Activated CD4-positive, alpha-beta T cell treated with anti-CD3 and anti-CD28 coated beads, Interleukin-2, Interleukin-6, amounts not matched to agents 100 ng/mL and 50 ng/mL, durations not matched to agents 16 hours and 8 hours (primary cell): ENCODE measurements at regions not wholly inside any gene's neighbourhood (a gene's known extent, or its start where the extent isn't known, plus 50 kb on each side); places are given as distances from the start of the nearest gene placed in this dataset.
"Not testable (repeated sequence)": the region's sequence is repeated elsewhere in the genome, so short reads cannot be mapped to it uniquely, and the experiment has no call there.

ENCODE experiments used
- DNase-seq: peaks from one replicate; pipeline ENCODE4 v3.0.0-alpha.2; 2020

DNA sequence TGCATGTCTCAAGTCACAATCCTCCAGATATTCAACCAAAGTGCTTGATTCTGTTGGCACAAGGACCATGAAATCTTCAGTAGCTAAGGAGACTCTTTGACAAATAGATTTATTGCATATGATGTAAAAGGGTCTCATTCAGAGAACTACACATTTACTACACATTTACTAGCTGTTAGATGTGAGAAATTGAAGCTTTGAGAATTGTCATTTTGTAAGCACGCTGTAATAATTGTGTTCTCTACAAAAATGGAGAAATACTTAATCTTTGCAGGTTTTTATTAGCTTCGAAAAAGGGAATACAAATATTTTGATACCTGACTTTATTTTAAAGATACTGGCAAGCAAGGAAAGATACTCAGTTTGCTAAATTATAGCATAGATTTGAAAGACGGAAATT lies 70.2 kb upstream of the CHD2 start:
- DNase-seq = no peak

DNA sequence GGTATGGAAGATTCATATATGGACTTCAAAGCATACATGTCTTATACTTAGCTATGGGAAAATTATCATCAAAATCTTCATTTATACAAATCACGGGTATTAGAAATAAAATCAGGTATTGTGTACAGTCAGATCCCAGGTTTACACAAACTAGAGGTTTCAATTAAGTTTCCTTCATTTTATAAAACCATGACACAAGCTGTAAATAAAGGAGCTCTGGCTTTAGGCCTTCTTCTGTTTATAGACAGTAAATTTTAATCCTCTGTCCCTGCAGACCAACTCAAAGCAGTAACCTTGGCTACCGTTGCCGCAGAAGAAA lies 68.8 kb upstream of the CHD2 start:
- no peak for DNase-seq

- peak; percentile 98 for DNase-seq
Measured at GRCh38 chr15:92831655-92832328, 68.3 kb upstream of the CHD2 start.

DNA sequence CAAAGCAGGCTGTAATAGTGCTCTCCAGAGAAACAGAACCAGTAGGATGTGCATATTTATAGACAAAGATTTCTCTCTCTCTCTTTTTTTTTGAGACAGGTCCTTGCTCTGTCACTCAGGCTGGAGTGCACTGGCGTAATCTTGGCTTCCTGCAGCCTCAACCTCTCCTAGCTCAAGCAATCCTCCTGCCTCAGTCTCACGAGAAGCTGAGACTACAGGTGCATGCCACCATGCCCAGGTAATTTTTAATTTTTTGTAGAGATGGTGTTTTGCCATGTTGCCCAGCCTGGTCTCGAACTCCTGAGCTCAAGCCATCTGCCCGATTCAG lies 67.1 kb upstream of the CHD2 start:
- peak; percentile 42 for DNase-seq

- DNase-seq = no peak
Measured at GRCh38 chr15:92833493-92834271, 66.4 kb upstream of the CHD2 start.

DNA sequence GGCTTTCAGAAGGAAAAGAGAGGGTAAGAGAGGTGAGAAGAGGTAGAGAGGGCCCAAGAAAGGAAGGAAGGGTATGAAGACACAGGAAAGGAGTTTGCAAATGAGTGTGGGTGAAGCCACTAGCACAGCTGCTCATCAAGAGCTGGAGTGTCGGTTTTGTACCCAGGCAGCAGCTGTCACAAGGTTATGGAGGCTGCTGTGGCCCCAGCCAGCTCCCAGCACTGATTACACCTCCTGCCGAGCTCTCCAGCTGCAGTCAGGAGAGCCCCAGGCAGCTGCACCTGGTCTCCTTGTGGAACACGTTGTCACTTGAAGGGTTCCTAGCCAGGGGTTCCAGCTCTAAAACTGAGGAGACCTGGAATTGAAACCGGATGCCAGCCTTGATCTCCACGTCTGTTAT lies 60.4 kb upstream of the CHD2 start:
- peak; percentile 53 for DNase-seq

- DNase-seq = no peak
Measured at GRCh38 chr15:92840149-92840548, 60.0 kb upstream of the CHD2 start.

GRCh38 chr15:92843326-92843725 lies 56.8 kb upstream of the CHD2 start:
- no peak for DNase-seq

GRCh38 chr15:92843814-92844213 lies 56.3 kb upstream of the CHD2 start:
- DNase-seq = no peak

- peak; percentile 63 for DNase-seq
Measured at GRCh38 chr15:92845126-92845508, 55.0 kb upstream of the CHD2 start.

DNA sequence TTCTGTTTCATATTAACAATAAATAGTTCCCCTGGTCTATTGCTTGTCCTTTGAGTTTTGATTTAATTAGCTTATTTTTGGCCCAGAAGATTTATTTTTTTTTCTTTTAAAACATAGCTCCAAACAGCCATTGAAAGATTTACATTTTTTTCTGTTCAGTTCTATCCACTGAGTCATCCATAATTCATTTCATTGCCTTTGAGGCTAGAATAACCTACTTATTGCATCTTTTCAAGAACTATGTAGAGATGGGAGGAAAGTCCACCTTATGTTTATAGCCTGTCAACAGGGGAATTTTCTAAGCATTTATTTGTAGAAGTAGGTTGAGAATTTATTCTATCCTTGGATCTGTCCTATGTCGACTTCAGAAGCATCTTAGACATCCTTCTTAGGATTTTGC lies 53.4 kb upstream of the CHD2 start:
- DNase-seq = no peak

- DNase-seq = no peak
Measured at GRCh38 chr15:92847841-92848240, 52.3 kb upstream of the CHD2 start.

DNA sequence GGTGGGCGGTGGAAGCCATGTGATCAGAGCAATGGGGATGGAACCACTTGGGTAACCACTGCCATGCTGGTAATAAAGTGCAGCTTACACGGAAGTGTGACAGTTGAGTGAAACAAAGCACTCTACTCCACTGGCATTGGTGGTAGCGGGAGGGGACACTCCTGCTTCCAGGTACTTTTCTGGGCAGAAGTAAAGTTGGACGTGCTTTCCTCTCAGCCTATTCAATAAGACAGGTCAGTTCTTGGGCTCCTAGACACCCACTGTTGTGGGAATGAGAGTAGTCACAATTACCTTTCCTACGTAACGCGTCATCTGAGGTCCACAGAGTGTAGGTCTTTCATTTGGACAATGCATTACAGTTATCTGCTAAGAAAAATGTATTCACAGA lies 51.7 kb upstream of the CHD2 start:
- DNase-seq = no peak

GRCh38 chr15:92848852-92849598 lies 51.1 kb upstream of the CHD2 start:
- peak; percentile 25 for DNase-seq

DNA sequence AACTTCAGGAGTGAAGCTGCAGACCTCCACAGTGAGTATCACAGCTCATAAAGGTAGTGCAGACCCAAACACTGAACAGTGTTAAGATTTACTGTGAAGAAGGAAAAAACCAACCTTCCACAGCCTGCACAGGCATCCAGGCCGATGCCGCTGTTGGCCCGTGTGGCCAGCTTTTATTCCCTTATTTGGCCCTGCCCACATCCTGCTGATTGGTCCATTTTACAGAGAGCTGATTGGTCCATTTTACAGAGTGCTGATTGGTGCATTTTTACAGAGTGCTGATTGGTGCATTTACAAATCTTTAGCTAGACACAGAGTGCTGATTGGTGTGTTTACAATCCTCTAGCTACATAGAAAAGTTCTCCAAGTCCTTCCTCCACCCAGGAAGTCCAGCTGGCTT lies 49.9 kb upstream of the CHD2 start:
- not testable (repeated sequence) for DNase-seq
